NCI-H526 (cell line): ENCODE measurements at regions not wholly inside any gene's neighbourhood (a gene's known extent, or its start where the extent isn't known, plus 50 kb on each side); places are given as distances from the start of the nearest gene placed in this dataset.

Source experiments
- DNase-seq, 2 experiments: peaks; one replicate each; lab custom pipeline; 2025; lab: John Stamatoyannopoulos, UW

DNA sequence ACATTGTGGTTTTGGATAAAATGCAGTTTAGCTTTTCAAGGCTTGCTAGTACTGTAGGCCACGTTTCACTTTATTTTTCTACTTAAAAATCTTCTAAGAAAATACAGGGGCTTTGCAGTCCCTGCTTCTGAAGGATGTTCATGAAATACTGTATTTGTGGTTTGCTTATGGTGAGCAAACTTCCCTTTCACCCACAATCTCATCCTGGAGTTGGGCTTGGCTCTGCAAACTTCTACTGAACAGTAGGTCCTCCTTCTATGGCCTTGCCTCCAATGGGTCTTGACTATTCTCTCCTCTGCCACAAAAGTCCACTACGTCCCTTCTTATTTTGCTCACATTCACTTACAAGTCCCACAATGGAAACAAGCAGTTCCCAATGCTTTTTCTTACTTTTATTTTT is 502.7 kb upstream of the KLF4 start:
- no peak for DNase-seq

GRCh38 chr9:107991581-107991980 is 502.0 kb upstream of the KLF4 start:
- DNase-seq: no peak

- DNase-seq: no peak
These were observed 500.0 kb upstream of the KLF4 start for GRCh38 chr9:107989544-107989943.

DNA sequence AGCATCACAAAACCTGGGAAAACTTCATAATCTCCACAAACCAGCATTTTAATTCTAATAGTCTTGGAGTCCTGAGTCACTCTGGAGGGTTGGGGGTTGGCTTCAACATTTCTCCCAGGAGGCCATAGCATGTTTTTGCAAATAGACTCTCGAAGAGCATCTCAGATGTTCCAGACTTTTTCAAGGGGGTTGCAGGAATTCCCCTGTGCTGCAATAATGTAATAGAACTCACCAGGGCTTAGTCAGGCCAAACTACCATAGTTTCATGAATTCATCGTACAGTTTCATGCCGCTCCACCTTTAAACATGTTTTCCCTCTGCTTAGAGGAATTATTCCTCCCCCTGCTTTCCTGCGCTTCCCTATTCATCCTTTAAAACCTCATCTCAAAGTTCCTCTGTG is 499.5 kb upstream of the KLF4 start:
- no peak for DNase-seq

DNA sequence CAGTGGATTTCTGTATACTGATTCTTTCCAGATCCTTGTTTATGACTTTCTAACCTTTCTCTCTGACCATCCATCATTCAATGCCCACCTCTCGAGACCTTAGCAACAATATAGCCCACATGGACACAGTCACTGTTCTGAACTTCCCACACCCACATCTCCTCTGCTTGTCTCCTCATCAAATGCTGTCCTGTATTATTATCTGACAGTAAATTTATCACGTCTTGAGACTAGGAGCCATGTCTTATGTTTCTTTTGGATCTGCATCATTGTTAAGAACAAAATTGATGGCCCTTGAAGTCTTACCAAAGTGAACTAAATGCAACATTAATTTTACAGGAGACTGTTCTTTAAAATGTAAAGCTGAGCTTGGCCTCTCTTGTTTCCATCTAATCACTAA is 495.4 kb upstream of the KLF4 start:
- no peak for DNase-seq

DNA sequence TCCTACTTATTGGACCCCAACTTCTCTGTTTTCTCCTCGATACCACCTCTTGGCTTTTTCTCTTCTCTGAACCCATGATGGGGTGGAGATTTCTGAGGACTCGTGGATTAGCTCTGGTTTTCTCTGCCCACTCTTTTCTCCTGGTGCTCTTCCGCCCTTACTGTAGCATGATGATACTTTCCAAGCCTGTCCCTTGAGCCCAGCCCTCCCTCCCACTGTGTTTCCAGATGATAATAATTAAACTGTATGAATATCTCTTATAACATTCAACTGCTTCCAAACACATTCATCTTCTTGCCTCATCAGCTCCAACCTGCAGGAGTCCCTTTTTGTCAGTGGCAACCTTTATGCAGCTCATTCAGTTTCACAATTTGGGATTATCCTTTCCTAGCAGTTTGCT is 494.2 kb upstream of the KLF4 start:
- DNase-seq: no peak

DNA sequence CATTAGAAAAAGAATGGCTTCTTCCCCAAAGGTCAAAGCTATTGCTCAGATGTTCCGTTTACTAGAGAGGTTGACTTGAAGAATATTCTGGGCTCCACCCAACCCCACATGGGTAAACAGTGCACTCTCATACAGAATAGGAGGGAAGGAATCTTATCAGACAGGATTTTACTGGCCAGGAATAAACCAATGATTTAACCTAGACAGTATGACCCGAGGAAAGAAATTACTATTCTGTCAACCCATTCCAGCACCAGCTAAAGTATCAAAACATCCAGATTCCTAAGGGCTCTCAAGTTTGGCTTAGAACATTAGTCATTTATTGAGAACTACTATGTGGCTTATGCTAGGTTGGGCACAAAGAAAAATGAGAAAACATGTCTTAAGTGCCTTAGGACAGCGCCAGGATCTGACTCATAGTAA is 493.6 kb upstream of the KLF4 start:
- DNase-seq: no peak

- no peak for DNase-seq
These were observed 493.2 kb upstream of the KLF4 start for GRCh38 chr9:107982745-107983144.

DNA sequence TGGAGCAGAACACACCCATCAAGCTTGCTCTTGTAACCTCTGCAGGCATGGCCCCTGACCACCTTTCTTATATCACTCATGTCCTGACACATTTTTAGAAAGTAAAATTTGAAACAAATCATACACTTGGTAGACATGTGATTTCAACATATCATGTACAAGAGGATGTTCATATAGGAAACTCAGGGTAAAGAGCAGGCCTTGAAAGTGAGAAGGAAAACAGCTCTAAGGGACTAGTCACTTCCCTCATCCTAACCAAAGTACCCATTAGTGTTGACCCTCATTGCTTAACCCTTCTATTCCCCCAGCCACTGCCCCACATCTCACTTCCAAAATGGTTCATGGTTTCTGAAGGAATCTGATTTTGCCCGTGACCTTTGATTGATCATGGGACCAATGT is 492.4 kb upstream of the KLF4 start:
- no peak for DNase-seq

DNA sequence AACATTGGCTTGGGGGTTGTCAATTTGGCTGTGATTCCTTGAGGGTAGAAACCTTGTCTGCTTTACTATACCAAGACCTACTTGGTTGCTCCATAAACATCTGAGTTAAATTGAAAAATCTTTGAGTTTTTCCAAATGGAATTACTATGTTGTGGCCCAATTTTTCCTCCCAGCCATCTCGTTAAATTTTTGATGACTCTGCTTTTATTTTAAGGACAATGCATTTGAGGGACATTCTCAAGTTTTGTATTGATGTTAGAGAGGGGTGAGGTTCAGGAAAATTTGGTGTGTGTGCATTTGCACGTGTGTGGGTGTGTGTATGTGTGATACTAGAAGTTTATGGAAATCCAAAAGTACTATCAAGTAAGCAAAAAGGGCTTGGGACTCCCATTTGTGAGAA is 491.4 kb upstream of the KLF4 start:
- no peak for DNase-seq

GRCh38 chr9:107976767-107977166 is 487.2 kb upstream of the KLF4 start:
- no peak for DNase-seq

GRCh38 chr9:107975426-107976010 is 485.9 kb upstream of the KLF4 start:
- DNase-seq: no peak

DNA sequence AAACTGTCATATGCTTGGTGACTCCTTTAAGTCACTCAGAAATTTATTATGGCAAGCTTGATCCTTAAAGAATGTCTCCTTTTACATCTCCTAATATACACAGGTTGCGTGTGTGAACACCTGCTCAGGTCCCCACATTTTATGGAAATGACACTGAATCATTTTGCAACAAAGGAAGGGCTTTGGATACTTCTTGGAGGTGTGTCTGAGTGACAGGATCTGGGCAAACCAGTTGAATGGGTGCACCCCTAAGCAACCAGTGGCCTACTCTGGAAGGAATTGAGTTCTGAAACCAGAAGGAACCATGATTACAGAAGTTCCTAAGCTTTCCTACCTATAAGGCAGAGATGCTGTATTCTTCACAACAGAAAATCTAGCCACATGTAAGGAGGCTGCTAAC is 483.9 kb upstream of the KLF4 start:
- DNase-seq: no peak

DNA sequence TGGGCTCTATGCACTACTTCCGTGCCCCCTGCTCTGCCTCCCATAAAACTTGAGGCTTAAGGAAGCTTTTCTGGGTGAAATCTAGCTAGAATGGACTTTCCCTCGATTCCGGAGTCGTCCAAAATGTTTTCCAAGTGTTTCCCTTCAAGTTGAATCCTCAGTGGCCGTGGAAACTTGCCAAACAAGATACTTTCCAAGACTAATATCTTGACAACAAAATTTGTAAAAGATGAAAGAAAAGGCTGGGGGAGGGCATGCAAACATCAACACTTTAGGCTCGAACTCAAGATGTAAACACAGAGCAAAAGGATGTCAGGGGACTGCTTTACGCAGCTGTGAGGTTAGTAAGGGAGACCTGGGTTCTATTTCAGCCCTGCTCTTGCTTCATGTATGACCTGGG is 482.8 kb upstream of the KLF4 start:
- DNase-seq: no peak

DNA sequence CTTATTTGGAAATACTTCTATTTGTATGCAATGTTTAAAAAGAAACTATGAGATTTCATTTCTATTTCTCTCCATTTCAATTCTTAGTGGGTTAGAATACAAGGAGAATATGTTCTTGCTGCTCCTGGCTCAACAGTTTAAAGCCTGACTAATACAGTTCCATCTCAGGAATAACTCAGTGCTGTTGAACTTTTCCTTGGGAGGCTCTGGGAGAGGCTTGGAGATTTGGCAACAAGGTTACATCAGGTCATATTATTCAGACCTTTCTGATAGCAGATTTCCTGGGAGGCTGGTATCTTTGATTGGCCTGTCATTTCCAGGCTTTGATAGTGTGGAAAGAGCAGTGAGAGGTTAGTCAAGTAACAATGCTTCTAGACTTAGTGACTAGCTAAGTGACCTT is 481.7 kb upstream of the KLF4 start:
- no peak for DNase-seq

- no peak for DNase-seq
These were observed 481.2 kb upstream of the KLF4 start for GRCh38 chr9:107970726-107971125.

- no peak for DNase-seq
These were observed 480.2 kb upstream of the KLF4 start for GRCh38 chr9:107969727-107970126.

DNA sequence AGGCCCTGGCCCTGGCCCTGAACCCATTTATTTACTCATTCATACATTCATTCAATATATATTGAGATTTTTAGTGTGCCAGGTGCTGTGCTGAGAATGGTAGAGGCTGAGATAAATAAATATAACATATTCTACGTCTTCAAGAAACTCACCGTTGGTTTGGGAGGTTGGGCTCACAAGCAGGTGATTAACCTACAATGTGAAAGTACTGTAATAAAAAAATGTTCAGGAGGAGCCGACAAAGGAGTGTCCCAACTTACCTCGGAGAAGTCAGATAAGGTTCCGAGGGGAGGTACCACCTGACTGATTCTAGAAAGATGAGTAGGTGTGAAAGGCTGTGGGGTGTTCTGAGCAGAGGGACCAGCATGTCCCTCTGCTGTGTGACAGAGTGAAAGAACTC is 479.6 kb upstream of the KLF4 start:
- DNase-seq: no peak

DNA sequence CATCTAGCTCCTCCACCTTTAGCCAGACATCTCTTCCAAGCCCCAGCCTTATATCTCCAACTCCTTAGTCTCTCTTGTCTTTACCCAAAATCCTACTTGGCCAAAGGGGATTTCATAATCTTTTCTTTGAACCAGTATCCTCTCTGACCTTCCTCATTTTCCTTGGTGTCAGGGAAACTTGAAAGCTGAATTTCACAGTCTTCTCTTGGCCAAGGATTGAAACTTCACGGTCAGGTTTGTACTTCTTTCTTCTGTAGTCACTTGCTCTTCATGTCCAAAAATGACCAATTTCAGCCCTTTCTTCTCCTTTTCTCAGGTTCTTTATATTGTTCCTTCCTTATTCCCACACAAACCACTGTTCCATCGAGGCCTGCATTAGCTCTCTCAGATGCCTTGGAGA is 473.7 kb upstream of the KLF4 start:
- DNase-seq: no peak

GRCh38 chr9:107960916-107961315 is 471.3 kb upstream of the KLF4 start:
- no peak for DNase-seq

DNA sequence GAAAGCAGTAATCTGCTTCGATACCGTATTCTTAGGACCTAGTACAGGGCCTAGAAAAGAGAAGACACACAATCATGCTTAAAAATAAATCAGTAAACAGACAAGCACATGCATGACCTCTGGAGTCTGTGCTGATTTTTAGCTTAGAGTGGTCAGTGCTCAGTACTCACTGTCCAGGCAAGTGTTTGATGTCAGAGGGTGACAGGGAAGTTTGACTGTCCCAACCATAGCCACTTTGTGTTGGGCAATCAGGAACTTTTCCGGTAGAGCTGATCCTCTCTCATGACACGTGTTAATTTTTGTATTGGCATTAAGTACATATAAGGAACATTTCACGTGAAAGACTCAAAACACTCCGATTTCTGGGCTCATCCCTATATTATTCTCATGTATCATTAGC is 464.7 kb upstream of the KLF4 start:
- DNase-seq: no peak

GRCh38 chr9:107953556-107954125 is 464.1 kb upstream of the KLF4 start:
- DNase-seq: no peak

DNA sequence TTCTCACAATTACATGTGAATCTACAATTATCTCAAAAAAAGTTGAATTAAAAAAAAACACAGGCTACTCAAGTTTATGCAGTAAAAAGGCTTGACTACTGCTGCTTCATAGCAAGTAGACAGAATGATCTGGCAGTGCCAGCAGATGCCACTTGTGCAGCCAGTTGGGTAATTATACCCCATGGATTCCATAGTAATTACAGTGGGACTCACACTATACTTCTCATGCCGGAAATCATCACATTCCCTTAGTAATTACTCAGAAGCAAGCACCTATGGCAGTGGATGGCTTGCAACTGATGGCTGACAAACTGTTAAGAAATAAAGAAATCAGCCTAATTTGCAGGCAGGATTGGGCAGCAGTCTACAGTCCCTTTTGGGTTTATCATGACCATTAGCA is 463.2 kb upstream of the KLF4 start:
- no peak for DNase-seq

- no peak for DNase-seq
These were observed 461.9 kb upstream of the KLF4 start for GRCh38 chr9:107951511-107951910.

GRCh38 chr9:107949061-107949460 is 459.5 kb upstream of the KLF4 start:
- DNase-seq: no peak
